Uterus (tissue), 3 donors: ENCODE measurements at regions not wholly inside any gene's neighbourhood (a gene's known extent, or its start where the extent isn't known, plus 50 kb on each side); places are given as distances from the start of the nearest gene placed in this dataset.
"Not testable (repeated sequence)": the region's sequence is repeated elsewhere in the genome, so short reads cannot be mapped to it uniquely, and the experiment has no call there.

Source experiments
- DNase-seq, 2 donors: peaks; one replicate each; pipeline ENCODE4 v3.0.0-alpha.2; 2019 to 2020
- H3K27ac ChIP-seq, 2 donors: fragments of 200-600 bp; sonication (generic); 1 replicate in 1 of 2; 2 replicates in 1 of 2; pipeline ENCODE4 v1.5.1; 2016 to 2018
- H3K27me3 ChIP-seq, 2 donors: fragments of 200-600 bp; sonication (generic); one replicate each; pipeline ENCODE4 v1.5.1; 2018 to 2019; ENCODE audit warnings: control low read depth in 1 of 2
- H3K36me3 ChIP-seq, 2 donors: fragments of 200-600 bp; sonication (generic); one replicate each; pipeline ENCODE4 v1.5.1; 2019; ENCODE audit warnings: control low read depth in 1 of 2
- H3K4me1 ChIP-seq, 2 donors: fragments of 200-600 bp; sonication (generic); one replicate each; pipeline ENCODE4 v1.5.1; 2018 to 2019; ENCODE audit warnings: control low read depth in 1 of 2
- H3K4me3 ChIP-seq, 2 donors: fragments of 200-600 bp; sonication (generic); 1 replicate in 1 of 2; 2 replicates in 1 of 2; pipeline ENCODE4 v1.5.1; 2018 to 2019; ENCODE audit warnings: mild to moderate bottlenecking in 1 of 2
- H3K9me3 ChIP-seq, 2 donors: fragments of 200-600 bp; sonication (generic); one replicate each; pipeline ENCODE4 v1.5.1; 2019; ENCODE audit warnings: control low read depth in 1 of 2
- POLR2A ChIP-seq, 2 donors: fragments of 450-650 bp; IDR thresholded peaks; one replicate each; pipeline ENCODE4 v1.6.1; 2016; ENCODE audit warnings: antibody characterized with exemption in 2 of 2, mild to moderate bottlenecking in 1 of 2, moderate library complexity in 1 of 2
- intact Hi-C: fragments of 100-400 bp; cut with DNase I; formaldehyde crosslinking; loops from one replicate; pipeline ENCODE4 v1.15.1; 2023; ENCODE audit warnings: low total_unique reads
- TF ChIP-seq, protein P1 (sequence below), 4 experiments: fragments of 200-600 bp in 2 of 4; fragments of 450-650 bp in 2 of 4; sonication (generic) in 2 of 4; IDR thresholded peaks; one replicate each; pipeline ENCODE4 v1.5.1; 2016 to 2019; ENCODE audit warnings: antibody characterized with exemption in 4 of 4, mild to moderate bottlenecking in 2 of 4, moderate library complexity in 1 of 4
- donor health status: DM: yes; HTN: yes; CAD: no.

DNA sequence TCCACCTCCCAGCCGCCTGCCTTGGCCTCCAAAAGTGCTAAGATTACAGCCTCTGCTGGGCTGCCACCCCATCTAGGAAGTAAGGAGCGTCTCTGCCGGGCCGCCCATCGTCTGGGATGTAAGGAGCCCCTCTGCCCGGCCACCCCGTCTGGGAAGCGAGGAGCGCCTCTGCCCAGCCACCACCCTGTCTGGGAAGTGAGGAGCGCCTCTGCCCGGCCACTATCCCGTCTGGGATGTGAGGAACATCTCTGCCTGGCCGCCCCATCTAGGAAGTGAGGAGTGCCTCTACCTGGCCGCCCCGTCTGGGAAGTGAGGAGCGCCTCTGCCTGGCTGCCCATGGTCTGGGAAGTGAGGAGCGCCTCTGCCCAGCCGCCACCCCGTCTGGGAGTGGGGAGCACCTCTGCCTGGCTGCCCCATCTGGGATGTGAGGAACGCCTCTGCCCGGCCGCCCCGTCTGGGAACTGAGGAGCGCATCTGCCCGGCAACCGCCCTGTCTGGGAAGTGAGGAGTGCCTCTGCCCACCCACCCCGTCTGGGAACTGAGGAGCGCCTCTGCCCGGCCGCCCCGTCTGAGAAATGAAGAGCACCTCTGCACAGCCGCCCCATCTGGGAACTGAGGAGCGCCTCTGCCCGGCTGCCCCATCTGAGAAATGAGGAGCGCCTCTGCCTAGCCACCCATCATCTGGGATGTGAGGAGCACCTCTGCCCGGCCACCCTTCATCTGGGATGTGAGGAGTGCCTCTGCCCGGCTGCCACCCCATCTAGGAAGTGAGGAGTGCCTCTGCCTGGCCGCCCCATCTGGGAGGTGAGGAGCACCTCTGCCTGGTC lies 137.8 kb upstream of the PALMD start:
- Histone ChIP-seq H3K36me3 (no peaks in the 10 kb centered on the region), H3K9me3 (no peaks in the 10 kb centered on the region), H3K27ac (no peak overlapping the region), H3K4me1 (no peaks in the 10 kb centered on the region), H3K4me3 (no peak overlapping the region), H3K27me3 (no peaks in the 10 kb centered on the region)
- intact Hi-C loops, result no loop called here
- DNase-seq, result no peak
- TF ChIP-seq, protein P1, sequence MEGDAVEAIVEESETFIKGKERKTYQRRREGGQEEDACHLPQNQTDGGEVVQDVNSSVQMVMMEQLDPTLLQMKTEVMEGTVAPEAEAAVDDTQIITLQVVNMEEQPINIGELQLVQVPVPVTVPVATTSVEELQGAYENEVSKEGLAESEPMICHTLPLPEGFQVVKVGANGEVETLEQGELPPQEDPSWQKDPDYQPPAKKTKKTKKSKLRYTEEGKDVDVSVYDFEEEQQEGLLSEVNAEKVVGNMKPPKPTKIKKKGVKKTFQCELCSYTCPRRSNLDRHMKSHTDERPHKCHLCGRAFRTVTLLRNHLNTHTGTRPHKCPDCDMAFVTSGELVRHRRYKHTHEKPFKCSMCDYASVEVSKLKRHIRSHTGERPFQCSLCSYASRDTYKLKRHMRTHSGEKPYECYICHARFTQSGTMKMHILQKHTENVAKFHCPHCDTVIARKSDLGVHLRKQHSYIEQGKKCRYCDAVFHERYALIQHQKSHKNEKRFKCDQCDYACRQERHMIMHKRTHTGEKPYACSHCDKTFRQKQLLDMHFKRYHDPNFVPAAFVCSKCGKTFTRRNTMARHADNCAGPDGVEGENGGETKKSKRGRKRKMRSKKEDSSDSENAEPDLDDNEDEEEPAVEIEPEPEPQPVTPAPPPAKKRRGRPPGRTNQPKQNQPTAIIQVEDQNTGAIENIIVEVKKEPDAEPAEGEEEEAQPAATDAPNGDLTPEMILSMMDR (IDR thresholded peaks at IDR 0.05), result no peak
- TF ChIP-seq POLR2A (IDR thresholded peaks at IDR 0.05), result no peak

DNA sequence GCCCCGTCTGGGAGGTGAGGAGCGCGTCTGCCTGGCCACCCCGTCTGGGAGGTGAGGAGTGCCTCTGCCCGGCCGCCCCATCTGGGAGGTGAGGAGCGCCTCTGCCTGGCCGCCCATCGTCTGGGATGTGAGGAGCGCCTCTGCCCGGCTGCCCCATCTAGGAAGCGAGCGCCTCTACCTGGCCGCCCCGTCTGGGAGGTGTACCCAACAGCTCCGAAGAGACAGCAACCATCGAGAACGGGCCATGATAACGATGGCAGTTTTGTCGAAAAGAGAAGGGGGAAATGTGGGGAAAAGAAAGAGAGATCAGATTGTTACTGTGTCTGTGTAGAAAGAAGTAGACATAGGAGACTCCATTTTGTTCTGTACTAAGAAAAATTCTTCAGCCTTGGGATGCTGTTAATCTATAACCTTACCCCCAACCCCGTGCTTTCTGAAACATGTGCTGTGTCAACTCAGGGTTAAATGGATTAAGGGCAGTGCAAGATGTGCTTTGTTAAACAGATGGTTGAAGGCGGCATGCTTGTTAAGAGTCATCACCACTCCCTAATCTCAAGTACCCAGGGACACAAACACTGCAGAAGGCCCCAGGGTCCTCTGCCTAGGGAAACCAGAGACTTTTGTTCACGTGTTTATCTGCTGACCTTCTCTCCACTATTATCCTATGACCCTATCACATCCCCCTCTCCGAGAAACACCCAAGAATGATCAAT lies 137.0 kb upstream of the PALMD start:
- H3K4me1 ChIP-seq, H3K9me3 ChIP-seq, intact Hi-C loops, H3K4me3 ChIP-seq, DNase-seq, H3K27ac ChIP-seq, H3K27me3 ChIP-seq, H3K36me3 ChIP-seq: not testable (repeated sequence)

DNA sequence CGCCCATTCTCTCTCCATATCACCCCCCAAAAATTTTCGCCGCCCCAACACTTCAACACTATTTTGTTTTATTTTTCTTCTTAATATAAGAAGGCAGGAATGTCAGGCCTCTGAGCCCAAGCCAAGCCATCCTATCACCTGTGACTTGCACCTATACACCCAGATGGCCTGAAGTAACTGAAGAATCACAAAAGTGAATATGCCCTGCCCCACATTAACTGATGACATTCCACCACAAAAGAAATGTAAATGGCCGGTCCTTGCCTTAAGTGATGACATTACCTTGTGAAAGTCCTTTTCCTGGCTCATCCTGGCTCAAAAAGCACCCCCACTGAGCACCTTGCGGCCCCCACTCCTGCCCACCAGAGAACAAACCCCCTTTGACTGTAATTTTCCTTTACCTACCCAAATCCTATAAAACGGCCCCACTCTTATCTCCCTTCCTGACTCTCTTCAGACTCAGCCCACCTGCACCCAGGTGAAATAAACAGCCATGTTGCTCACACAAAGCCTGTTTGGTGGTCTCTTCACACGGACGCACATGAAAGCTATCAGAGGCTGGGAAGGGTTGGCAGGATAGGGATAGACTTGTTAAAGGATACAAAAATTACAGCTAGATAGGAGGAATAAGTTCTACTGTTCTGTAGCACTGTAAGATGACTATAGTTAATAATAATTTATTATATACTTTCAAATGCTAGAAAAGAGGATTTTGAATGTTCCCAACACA lies 130.9 kb upstream of the PALMD start:
- H3K4me1 ChIP-seq, H3K4me3 ChIP-seq, DNase-seq, intact Hi-C loops, H3K27me3 ChIP-seq, H3K27ac ChIP-seq, H3K36me3 ChIP-seq, H3K9me3 ChIP-seq: not testable (repeated sequence)

DNA sequence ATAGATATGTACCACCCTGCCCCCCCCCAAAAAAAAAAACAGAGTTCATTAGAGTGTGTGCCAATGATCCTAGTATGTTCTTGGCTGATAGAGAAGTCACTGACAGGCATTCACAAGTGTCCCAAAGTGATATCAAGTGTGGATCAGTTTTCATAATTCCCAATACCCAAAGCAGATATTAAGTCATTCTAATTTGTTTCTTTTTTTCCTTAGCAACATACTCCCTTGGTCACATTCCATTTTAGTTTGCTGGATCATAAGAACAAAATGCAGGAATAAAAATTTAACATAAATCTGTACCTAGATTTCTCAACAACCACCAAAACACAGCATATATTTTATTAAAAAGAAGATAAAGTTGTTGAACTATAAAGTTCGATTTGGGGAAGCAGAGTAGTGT lies 129.8 kb upstream of the PALMD start:
- intact Hi-C loops, result no loop called here
- Histone ChIP-seq H3K4me1 (no peaks in the 10 kb centered on the region), H3K27ac (no peak overlapping the region), H3K36me3 (no peaks in the 10 kb centered on the region), H3K9me3 (no peaks in the 10 kb centered on the region), H3K27me3 (no peaks in the 10 kb centered on the region), H3K4me3 (no peak overlapping the region)
- no peak for TF ChIP-seq POLR2A (IDR thresholded peaks at IDR 0.05)
- DNase-seq, result no peak

DNA sequence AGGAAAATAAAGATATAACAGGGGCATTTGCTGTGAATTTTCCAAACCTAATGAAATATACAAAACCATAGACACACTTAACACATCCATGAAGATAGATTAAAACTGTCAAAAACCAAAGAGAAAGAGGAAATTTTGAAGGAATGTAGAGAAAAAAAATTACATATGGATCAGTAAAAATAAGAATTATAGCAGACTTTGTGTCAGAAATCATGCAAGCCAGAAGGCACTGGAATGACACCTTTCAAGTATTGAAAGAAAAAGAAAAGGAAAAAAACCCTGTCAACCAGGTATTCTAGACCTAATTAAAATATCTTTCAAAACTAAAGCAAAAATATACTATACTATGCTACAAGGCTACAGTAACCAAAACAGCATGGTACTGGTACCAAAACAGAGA lies 125.8 kb upstream of the PALMD start:
- Histone ChIP-seq H3K27me3 (no peaks in the 10 kb centered on the region), H3K4me1 (no peaks in the 10 kb centered on the region), H3K27ac (no peak overlapping the region), H3K36me3 (no peaks in the 10 kb centered on the region), H3K9me3 (no peaks in the 10 kb centered on the region), H3K4me3 (no peak overlapping the region)
- no peak for DNase-seq
- intact Hi-C loops, result no loop called here
- no peak for TF ChIP-seq POLR2A (IDR thresholded peaks at IDR 0.05)
- TF ChIP-seq, protein P1 (IDR thresholded peaks at IDR 0.05), result no peak

DNA sequence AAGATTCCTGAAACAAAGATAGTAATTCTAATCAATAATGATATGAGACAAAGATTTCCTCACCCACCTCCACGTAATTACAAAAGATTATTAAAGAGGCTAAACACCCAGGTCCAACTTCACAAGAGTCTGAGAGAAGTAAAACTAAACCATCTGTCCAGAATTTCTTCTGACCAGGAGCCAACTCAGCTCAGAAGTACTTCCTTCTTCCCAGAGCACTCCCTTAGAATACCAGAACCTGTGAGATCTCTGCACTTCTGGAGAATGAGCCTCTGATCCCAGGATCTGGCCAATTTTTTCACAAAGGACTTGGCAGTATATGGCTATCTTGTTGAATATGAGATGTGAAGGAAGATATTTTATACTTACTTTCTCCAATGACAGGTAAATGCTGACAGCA lies 120.6 kb upstream of the PALMD start:
- Histone ChIP-seq H3K9me3 (no peaks in the 10 kb centered on the region), H3K27ac (no peak overlapping the region), H3K27me3 (no peaks in the 10 kb centered on the region), H3K36me3 (no peaks in the 10 kb centered on the region), H3K4me1 (no peaks in the 10 kb centered on the region), H3K4me3 (no peak overlapping the region)
- intact Hi-C loops, result no loop called here
- TF ChIP-seq POLR2A (IDR thresholded peaks at IDR 0.05), result no peak
- TF ChIP-seq, protein P1 (IDR thresholded peaks at IDR 0.05), result no peak
- no peak for DNase-seq
